Astrocyte (in vitro differentiated cells and primary cell): ENCODE measurements at regions not wholly inside any gene's neighbourhood (a gene's known extent, or its start where the extent isn't known, plus 50 kb on each side); places are given as distances from the start of the nearest gene placed in this dataset.

ENCODE experiments used
- DNase-seq: peaks from one replicate; pipeline ENCODE4 v3.0.0-alpha.2; 2010; ENCODE audit warnings: low read depth
- FAIRE-seq: peaks from 2 replicates; lab custom pipeline; 2011; peaks lifted over from hg19 to GRCh38; lab: Jason Lieb, UNC
- H2AFZ ChIP-seq: 2 replicates; pipeline ENCODE4 v1.6.0; 2012; ENCODE audit warnings: low read depth, low read length, inconsistent platforms
- H3K27ac ChIP-seq: 2 replicates; pipeline ENCODE4 v1.5.1; 2011; ENCODE audit warnings: low read depth, low read length, inconsistent platforms
- H3K27me3 ChIP-seq: 2 replicates; pipeline ENCODE4 v1.6.0; 2011; ENCODE audit warnings: low read length, inconsistent platforms; ENCODE audit not compliant: insufficient read depth
- H3K36me3 ChIP-seq: 2 replicates; pipeline ENCODE4 v1.5.1; 2011; ENCODE audit warnings: low read length, inconsistent platforms; ENCODE audit not compliant: insufficient read depth
- H3K4me1 ChIP-seq: 2 replicates; pipeline ENCODE4 v1.5.1; 2011; ENCODE audit warnings: low read length, inconsistent platforms; ENCODE audit not compliant: insufficient read depth
- H3K4me2 ChIP-seq: 2 replicates; pipeline ENCODE4 v1.6.0; 2012; ENCODE audit warnings: low read length, inconsistent platforms
- H3K4me3 ChIP-seq: 2 replicates; pipeline ENCODE4 v1.5.1; 2011; ENCODE audit warnings: low read depth, mild to moderate bottlenecking, low read length, inconsistent platforms; ENCODE audit not compliant: insufficient read depth
- H3K79me2 ChIP-seq: 2 replicates; pipeline ENCODE4 v1.6.0; 2012; ENCODE audit warnings: mild to moderate bottlenecking, low read length, inconsistent platforms; ENCODE audit not compliant: insufficient read depth
- H3K9ac ChIP-seq: 2 replicates; pipeline ENCODE4 v1.6.0; 2012; ENCODE audit warnings: mild to moderate bottlenecking, low read length, inconsistent platforms
- H3K9me3 ChIP-seq: 2 replicates; pipeline ENCODE4 v1.5.1; 2012; ENCODE audit warnings: low read depth, mild to moderate bottlenecking, low read length, inconsistent platforms; ENCODE audit not compliant: insufficient read depth
- H4K20me1 ChIP-seq: 2 replicates; pipeline ENCODE4 v1.6.0; 2012; ENCODE audit warnings: low read length, inconsistent platforms; ENCODE audit not compliant: insufficient read depth
- H3K27ac Mint-ChIP-seq: one replicate; pipeline ENCODE4 v1.8.0; 2021; ENCODE audit warnings: mild to moderate bottlenecking, mixed read lengths; ENCODE audit not compliant: unreplicated experiment
- H3K27me3 Mint-ChIP-seq: one replicate; pipeline ENCODE4 v1.8.0; 2021; ENCODE audit warnings: low read depth, mixed read lengths; ENCODE audit not compliant: unreplicated experiment
- H3K36me3 Mint-ChIP-seq: one replicate; pipeline ENCODE4 v1.8.0; 2021; ENCODE audit warnings: low read depth, mixed read lengths; ENCODE audit not compliant: unreplicated experiment
- H3K4me1 Mint-ChIP-seq: one replicate; pipeline ENCODE4 v1.8.0; 2021; ENCODE audit warnings: low read depth, mixed read lengths; ENCODE audit not compliant: unreplicated experiment
- H3K4me3 Mint-ChIP-seq: one replicate; pipeline ENCODE4 v1.8.0; 2021; ENCODE audit warnings: mild to moderate bottlenecking, moderate library complexity, mixed read lengths; ENCODE audit not compliant: unreplicated experiment
- H3K9me3 Mint-ChIP-seq: one replicate; pipeline ENCODE4 v1.8.0; 2021; ENCODE audit warnings: mild to moderate bottlenecking, mixed read lengths; ENCODE audit not compliant: unreplicated experiment
- CTCF ChIP-seq: IDR thresholded peaks from 2 replicates; pipeline ENCODE4 v1.5.1; 2011; ENCODE audit warnings: low read depth, mild to moderate bottlenecking, inconsistent platforms, low read length, moderate library complexity; ENCODE audit not compliant: insufficient read depth
- EZH2 ChIP-seq: IDR thresholded peaks from 2 replicates; pipeline ENCODE4 v1.6.1; 2012; ENCODE audit warnings: mild to moderate bottlenecking, low read length, inconsistent platforms; ENCODE audit not compliant: insufficient read depth

GRCh38 chr12:97946701-97947100 is 484.1 kb downstream of the RMST start:
- no peaks in the 10 kb centered on the region for H3K27me3 Mint-ChIP-seq
- Histone ChIP-seq H2AFZ (no peak overlapping the region), H3K9me3 (no peaks in the 10 kb centered on the region), H3K4me2 (no peak overlapping the region), H3K4me3 (no peak overlapping the region), H3K79me2 (no peaks in the 10 kb centered on the region), H3K27ac (no peak overlapping the region), H3K9ac (no peak overlapping the region), H3K36me3 (no peaks in the 10 kb centered on the region), H4K20me1 (no peaks in the 10 kb centered on the region), H3K27me3 (no peaks in the 10 kb centered on the region), H3K4me1 (no peaks in the 10 kb centered on the region)
- TF ChIP-seq EZH2, result no peak
- TF ChIP-seq CTCF, result no peak
- no peak for DNase-seq
- no peaks in the 10 kb centered on the region for H3K36me3 Mint-ChIP-seq
- no peak overlapping the region for H3K27ac Mint-ChIP-seq
- peaks cover 7% of the 10 kb centered on the region for H3K4me1 Mint-ChIP-seq
- no peak for FAIRE-seq
- peaks cover 5% of the 10 kb centered on the region for H3K9me3 Mint-ChIP-seq
- H3K4me3 Mint-ChIP-seq, result no peak overlapping the region

GRCh38 chr12:97948591-97948990 is 486.0 kb downstream of the RMST start:
- H3K4me3 ChIP-seq, result no peak overlapping the region
- no peak for FAIRE-seq

More at GRCh38 chr12:97948591-97948990, 486.0 kb downstream of the RMST start:
- H3K27me3 ChIP-seq, result no peaks in the 10 kb centered on the region
- Mint-ChIP-seq H3K4me3 (no peak overlapping the region), H3K27me3 (no peaks in the 10 kb centered on the region), H3K27ac (no peak overlapping the region), H3K36me3 (no peaks in the 10 kb centered on the region), H3K4me1 (peaks cover 7% of the 10 kb centered on the region), H3K9me3 (peaks cover 5% of the 10 kb centered on the region)
- no peaks in the 10 kb centered on the region for H3K79me2 ChIP-seq
- no peaks in the 10 kb centered on the region for H3K9me3 ChIP-seq
- no peak overlapping the region for H3K9ac ChIP-seq
- H3K36me3 ChIP-seq, result no peaks in the 10 kb centered on the region
- DNase-seq, result no peak
- no peaks in the 10 kb centered on the region for H4K20me1 ChIP-seq
- H3K4me2 ChIP-seq, result no peak overlapping the region
- H3K27ac ChIP-seq, result no peak overlapping the region
- no peak for TF ChIP-seq CTCF
- TF ChIP-seq EZH2, result no peak
- no peaks in the 10 kb centered on the region for H3K4me1 ChIP-seq
- H2AFZ ChIP-seq, result no peak overlapping the region
